ENCODE measurements at regions not wholly inside any gene's neighbourhood (a gene's known extent, or its start where the extent isn't known, plus 50 kb on each side); places are given as distances from the start of the nearest gene placed in this dataset.

GRCh38 chr11:25159341-25159740, 662.5 kb downstream of the LUZP2 start:
- Histone ChIP-seq H3K4me3 (no peak overlapping the region), H3K4me1 (no peaks in the 10 kb centered on the region), H3K36me3 (no peaks in the 10 kb centered on the region), H3K27me3 (no peaks in the 10 kb centered on the region), H3K9me3 (no peaks in the 10 kb centered on the region), H3K27ac (no peak overlapping the region)
- DNase-seq: no peak
- intact Hi-C loops (cut with DNase I; ENCODE audit: low total_unique reads): no loop called here
- TF ChIP-seq CTCF (IDR thresholded peaks at IDR 0.05): no peak

- DNase-seq: no peak
Observed at GRCh38 chr11:25163421-25163820, 666.6 kb downstream of the LUZP2 start.

GRCh38 chr11:25180187-25180586, 683.3 kb downstream of the LUZP2 start:
- Histone ChIP-seq H3K27ac (no peak overlapping the region), H3K27me3 (no peaks in the 10 kb centered on the region), H3K4me1 (no peaks in the 10 kb centered on the region), H3K9me3 (no peaks in the 10 kb centered on the region), H3K36me3 (no peaks in the 10 kb centered on the region), H3K4me3 (no peak overlapping the region)
- no peak for TF ChIP-seq CTCF (IDR thresholded peaks at IDR 0.05)
- DNase-seq: no peak
- intact Hi-C loops (cut with DNase I; ENCODE audit: low total_unique reads): no loop called here

More at GRCh38 chr11:25163421-25163820, 666.6 kb downstream of the LUZP2 start:
- intact Hi-C loops (cut with DNase I; ENCODE audit: low total_unique reads): no loop called here
- Histone ChIP-seq H3K4me3 (no peak overlapping the region), H3K27ac (no peak overlapping the region), H3K27me3 (no peaks in the 10 kb centered on the region), H3K4me1 (no peaks in the 10 kb centered on the region), H3K9me3 (no peaks in the 10 kb centered on the region), H3K36me3 (no peaks in the 10 kb centered on the region)
- TF ChIP-seq CTCF (IDR thresholded peaks at IDR 0.05): no peak

GRCh38 chr11:25183411-25183810, 686.6 kb downstream of the LUZP2 start:
- intact Hi-C loops (cut with DNase I; ENCODE audit: low total_unique reads): no loop called here
- H3K36me3 ChIP-seq: no peaks in the 10 kb centered on the region
- no peak overlapping the region for H3K4me3 ChIP-seq
- no peak for TF ChIP-seq CTCF (IDR thresholded peaks at IDR 0.05)
- H3K27me3 ChIP-seq: no peaks in the 10 kb centered on the region
- no peak overlapping the region for H3K27ac ChIP-seq
- H3K4me1 ChIP-seq: no peaks in the 10 kb centered on the region
- H3K9me3 ChIP-seq: no peaks in the 10 kb centered on the region
- DNase-seq: no peak

GRCh38 chr11:25197515-25197914, 700.7 kb downstream of the LUZP2 start:
- Histone ChIP-seq H3K36me3 (no peaks in the 10 kb centered on the region), H3K4me1 (no peaks in the 10 kb centered on the region), H3K4me3 (no peak overlapping the region), H3K27me3 (no peaks in the 10 kb centered on the region), H3K9me3 (no peaks in the 10 kb centered on the region), H3K27ac (no peak overlapping the region)
- intact Hi-C loops (cut with DNase I; ENCODE audit: low total_unique reads): no loop called here
- no peak for DNase-seq
- TF ChIP-seq CTCF (IDR thresholded peaks at IDR 0.05): no peak

- no peaks in the 10 kb centered on the region for H3K4me1 ChIP-seq
- no peaks in the 10 kb centered on the region for H3K27me3 ChIP-seq
- no peak for TF ChIP-seq CTCF (IDR thresholded peaks at IDR 0.05)
- H3K4me3 ChIP-seq: no peak overlapping the region
- no peaks in the 10 kb centered on the region for H3K9me3 ChIP-seq
- H3K36me3 ChIP-seq: no peaks in the 10 kb centered on the region
- no peak overlapping the region for H3K27ac ChIP-seq
- intact Hi-C loops (cut with DNase I; ENCODE audit: low total_unique reads): no loop called here
- DNase-seq: no peak
Observed at GRCh38 chr11:25198704-25199103, 701.9 kb downstream of the LUZP2 start.
